HTR-8/SVneo (cell line): ENCODE measurements at regions not wholly inside any gene's neighbourhood (a gene's known extent, or its start where the extent isn't known, plus 50 kb on each side); places are given as distances from the start of the nearest gene placed in this dataset.
A peak's percentile ranks its signal among the peaks of the same experiment; 100 is the strongest.

ENCODE experiments used
- DNase-seq: peaks from one replicate; pipeline ENCODE4 v3.0.0; 2011; ENCODE audit warnings: low spot score, mixed read lengths; ENCODE audit not compliant: insufficient read length
- FAIRE-seq: peaks from 2 replicates; lab custom pipeline; 2011; peaks lifted over from hg19 to GRCh38; lab: Jason Lieb, UNC

GRCh38 chr4:189278597-189279165, 662.0 kb upstream of the FRG1 start:
- DNase-seq (no peak), FAIRE-seq (no peak)

GRCh38 chr4:189279188-189279587, 661.5 kb upstream of the FRG1 start:
- FAIRE-seq: no peak
- DNase-seq: no peak

- FAIRE-seq (no peak), DNase-seq (no peak)
Observed at GRCh38 chr4:189285377-189285776, 655.3 kb upstream of the FRG1 start.

GRCh38 chr4:189291939-189292338, 648.7 kb upstream of the FRG1 start:
- DNase-seq: no peak
- no peak for FAIRE-seq

- no peak for FAIRE-seq
- DNase-seq: no peak
Observed at GRCh38 chr4:189293459-189293858, 647.2 kb upstream of the FRG1 start.

- FAIRE-seq (no peak), DNase-seq (no peak)
Observed at GRCh38 chr4:189294574-189294973, 646.1 kb upstream of the FRG1 start.

- DNase-seq: no peak
- FAIRE-seq: no peak
Observed at GRCh38 chr4:189299706-189300105, 641.0 kb upstream of the FRG1 start.

- FAIRE-seq: no peak
Observed at GRCh38 chr4:189301692-189302091, 639.0 kb upstream of the FRG1 start.

GRCh38 chr4:189302719-189303118, 638.0 kb upstream of the FRG1 start:
- FAIRE-seq (no peak), DNase-seq (no peak)

More at GRCh38 chr4:189301692-189302091, 639.0 kb upstream of the FRG1 start:
- no peak for DNase-seq

GRCh38 chr4:189304167-189304566, 636.5 kb upstream of the FRG1 start:
- DNase-seq: no peak
- FAIRE-seq: no peak

- DNase-seq: no peak
- FAIRE-seq: no peak
Observed at GRCh38 chr4:189304809-189305208, 635.9 kb upstream of the FRG1 start.

- no peak for FAIRE-seq
- no peak for DNase-seq
Observed at GRCh38 chr4:189305500-189305899, 635.2 kb upstream of the FRG1 start.

GRCh38 chr4:189311251-189311650, 629.4 kb upstream of the FRG1 start:
- no peak for DNase-seq
- no peak for FAIRE-seq

- no peak for FAIRE-seq
Observed at GRCh38 chr4:189313064-189313463, 627.6 kb upstream of the FRG1 start.

GRCh38 chr4:189313861-189314513, 626.7 kb upstream of the FRG1 start:
- DNase-seq: no peak
- no peak for FAIRE-seq

More at GRCh38 chr4:189313064-189313463, 627.6 kb upstream of the FRG1 start:
- DNase-seq: no peak

- DNase-seq (no peak), FAIRE-seq (no peak)
Observed at GRCh38 chr4:189322426-189322825, 618.2 kb upstream of the FRG1 start.

GRCh38 chr4:189341881-189342280, 598.8 kb upstream of the FRG1 start:
- DNase-seq: no peak
- FAIRE-seq: no peak

- DNase-seq (no peak), FAIRE-seq (no peak)
Observed at GRCh38 chr4:189355590-189355989, 585.1 kb upstream of the FRG1 start.

GRCh38 chr4:189362364-189362763, 578.3 kb upstream of the FRG1 start:
- DNase-seq: no peak
- peak; percentile 97 for FAIRE-seq

GRCh38 chr4:189364032-189364449, 576.6 kb upstream of the FRG1 start:
- DNase-seq (no peak), FAIRE-seq (no peak)

- FAIRE-seq (no peak), DNase-seq (no peak)
Observed at GRCh38 chr4:189365451-189365850, 575.2 kb upstream of the FRG1 start.

GRCh38 chr4:189367832-189368231, 572.8 kb upstream of the FRG1 start:
- no peak for FAIRE-seq
- DNase-seq: no peak
